HFF-Myc (cell line): ENCODE measurements at regions not wholly inside any gene's neighbourhood (a gene's known extent, or its start where the extent isn't known, plus 50 kb on each side); places are given as distances from the start of the nearest gene placed in this dataset.

Experiments
- DNase-seq: peaks from one replicate; pipeline ENCODE4 v3.0.0-alpha.2; 2011; ENCODE audit warnings: low read depth; ENCODE audit errors: extremely low read depth
- H3K4me3 ChIP-seq: replicated peaks from 2 replicates; pipeline ENCODE4 v1.5.1; 2011; ENCODE audit warnings: low read depth, mild to moderate bottlenecking, control low read depth, low read length
- CTCF ChIP-seq: IDR thresholded peaks from 2 replicates; pipeline ENCODE4 v1.5.1; 2012; ENCODE audit warnings: mild to moderate bottlenecking, low read depth, low read length, control low read depth; ENCODE audit errors: missing control alignments

GRCh38 chr11:36750349-36750748 lies 152.3 kb upstream of the RAG2 start:
- no peak for TF ChIP-seq CTCF
- no peak for DNase-seq

GRCh38 chr11:36748836-36749235 lies 150.8 kb upstream of the RAG2 start:
- H3K4me3 ChIP-seq, result no peak overlapping the region
- no peak for TF ChIP-seq CTCF
- DNase-seq, result no peak

More at GRCh38 chr11:36750349-36750748, 152.3 kb upstream of the RAG2 start:
- H3K4me3 ChIP-seq, result no peak overlapping the region

DNA sequence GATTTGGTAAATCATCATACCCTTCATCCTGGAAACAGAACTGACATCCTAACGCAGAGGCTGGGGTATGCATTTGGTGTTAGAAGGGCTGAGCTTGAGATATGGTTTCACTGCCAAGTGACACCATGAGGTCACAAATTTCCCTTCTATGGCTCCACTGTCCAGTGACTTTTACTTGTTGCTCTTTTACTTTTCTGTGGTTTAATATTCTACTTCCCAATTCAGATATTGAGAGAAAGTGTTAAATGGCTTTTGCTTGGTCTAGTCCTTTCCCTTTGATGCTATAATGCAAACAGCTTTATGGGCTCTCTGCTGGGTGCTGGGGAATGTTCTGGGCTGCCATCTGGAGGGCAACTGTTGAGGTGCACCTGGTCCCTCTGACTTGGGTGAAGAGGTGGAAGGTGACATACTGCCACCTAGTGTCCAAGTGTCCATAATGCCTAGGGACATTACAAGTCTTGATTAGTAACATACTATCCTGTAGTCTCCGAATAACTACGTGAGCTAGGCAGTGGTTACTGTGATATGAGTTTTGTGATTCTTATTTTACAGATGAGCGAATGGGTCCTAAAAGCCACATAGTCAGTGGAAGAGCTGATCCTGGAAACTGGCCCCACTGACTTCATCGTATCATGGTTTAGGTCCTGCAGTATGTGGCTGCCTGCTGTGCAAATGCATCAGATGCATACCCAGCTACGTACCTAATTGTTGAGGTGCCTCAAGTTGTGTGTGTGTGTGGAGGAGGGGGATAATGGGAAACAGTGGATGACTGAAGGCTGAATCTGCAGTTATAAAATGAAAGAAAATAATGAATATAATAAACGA lies 149.1 kb upstream of the RAG2 start:
- TF ChIP-seq CTCF, result peak; percentile 100
- DNase-seq, result peak; percentile 92
- no peak overlapping the region for H3K4me3 ChIP-seq

DNA sequence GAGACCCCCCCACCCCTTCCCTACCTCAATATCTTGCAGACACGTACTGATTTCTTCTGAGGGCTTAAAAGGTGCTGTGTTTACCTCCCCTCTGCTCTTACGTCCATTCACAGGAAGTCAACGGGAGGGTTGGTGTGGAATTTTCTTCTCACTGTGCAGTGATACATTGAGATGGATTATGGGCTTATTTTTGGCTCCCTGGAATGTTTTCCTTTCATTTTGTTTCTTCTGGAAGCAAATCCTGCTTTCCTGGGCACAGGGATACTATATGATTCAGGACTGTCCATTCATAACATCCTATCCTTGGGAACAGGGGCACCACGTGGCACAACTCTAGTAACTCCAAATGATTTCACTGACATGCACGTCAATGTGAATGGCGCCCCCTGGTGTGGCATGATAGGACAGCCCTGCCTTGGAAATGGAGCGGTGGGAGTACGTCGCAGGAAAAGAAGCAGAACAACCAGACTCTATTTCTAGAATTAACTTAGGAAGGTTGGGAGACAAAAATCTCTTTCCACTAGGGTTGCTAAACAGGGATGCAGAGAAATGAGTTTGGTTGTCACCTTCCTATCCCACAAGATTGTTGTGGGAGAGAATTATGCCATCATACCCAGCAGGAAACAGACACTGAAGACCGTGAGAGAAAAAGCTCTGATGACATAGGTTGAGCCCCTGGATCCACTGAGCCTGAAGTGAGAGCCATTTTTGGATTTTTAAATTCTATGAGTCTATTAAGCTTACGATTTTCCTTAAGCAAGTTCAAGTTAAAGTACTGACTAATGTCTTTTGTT lies 146.5 kb upstream of the RAG2 start:
- peak; percentile 39 for DNase-seq
- TF ChIP-seq CTCF, result peak; percentile 85
- no peak overlapping the region for H3K4me3 ChIP-seq

- TF ChIP-seq CTCF, result no peak
- no peak overlapping the region for H3K4me3 ChIP-seq
- no peak for DNase-seq
Observed at GRCh38 chr11:36743039-36743438, 145.0 kb upstream of the RAG2 start.

- no peak for DNase-seq
- TF ChIP-seq CTCF, result no peak
- no peak overlapping the region for H3K4me3 ChIP-seq
Observed at GRCh38 chr11:36741515-36741914, 143.5 kb upstream of the RAG2 start.
